ENCODE measurements at regions not wholly inside any gene's neighbourhood (a gene's known extent, or its start where the extent isn't known, plus 50 kb on each side); places are given as distances from the start of the nearest gene placed in this dataset.

DNA sequence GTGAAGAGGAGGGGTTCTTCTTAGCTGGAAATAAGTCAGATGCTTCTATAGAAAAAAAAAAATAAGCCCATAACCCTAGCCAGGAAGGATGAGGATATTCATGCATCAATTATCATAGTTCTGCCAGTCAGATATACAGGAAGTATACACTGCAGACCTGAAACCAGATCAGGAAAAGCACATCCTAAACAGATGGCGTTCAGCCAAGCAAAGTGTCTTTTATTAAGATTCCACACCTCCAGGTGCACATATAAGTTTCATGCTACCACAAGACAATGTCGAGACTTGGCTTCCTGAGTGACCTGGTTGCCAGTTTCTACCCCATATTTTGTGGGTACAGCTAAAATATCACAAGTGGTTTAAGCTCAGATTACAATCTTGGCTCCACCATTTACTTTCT is 108.3 kb downstream of the CETN3 start:
- no peak for DNase-seq (ENCODE audit: extremely low spot score, unreplicated experiment)
- Mint-ChIP-seq H3K9me3 (ENCODE audit: unreplicated experiment) (no peaks in the 10 kb centered on the region), H3K27me3 (ENCODE audit: unreplicated experiment) (peaks cover 4% of the 10 kb centered on the region), H3K4me3 (ENCODE audit: unreplicated experiment) (no peak overlapping the region), H3K36me3 (ENCODE audit: unreplicated experiment) (no peaks in the 10 kb centered on the region), H3K4me1 (ENCODE audit: unreplicated experiment) (no peaks in the 10 kb centered on the region), H3K27ac (ENCODE audit: unreplicated experiment) (no peak overlapping the region)
- TF ChIP-seq, protein P1, sequence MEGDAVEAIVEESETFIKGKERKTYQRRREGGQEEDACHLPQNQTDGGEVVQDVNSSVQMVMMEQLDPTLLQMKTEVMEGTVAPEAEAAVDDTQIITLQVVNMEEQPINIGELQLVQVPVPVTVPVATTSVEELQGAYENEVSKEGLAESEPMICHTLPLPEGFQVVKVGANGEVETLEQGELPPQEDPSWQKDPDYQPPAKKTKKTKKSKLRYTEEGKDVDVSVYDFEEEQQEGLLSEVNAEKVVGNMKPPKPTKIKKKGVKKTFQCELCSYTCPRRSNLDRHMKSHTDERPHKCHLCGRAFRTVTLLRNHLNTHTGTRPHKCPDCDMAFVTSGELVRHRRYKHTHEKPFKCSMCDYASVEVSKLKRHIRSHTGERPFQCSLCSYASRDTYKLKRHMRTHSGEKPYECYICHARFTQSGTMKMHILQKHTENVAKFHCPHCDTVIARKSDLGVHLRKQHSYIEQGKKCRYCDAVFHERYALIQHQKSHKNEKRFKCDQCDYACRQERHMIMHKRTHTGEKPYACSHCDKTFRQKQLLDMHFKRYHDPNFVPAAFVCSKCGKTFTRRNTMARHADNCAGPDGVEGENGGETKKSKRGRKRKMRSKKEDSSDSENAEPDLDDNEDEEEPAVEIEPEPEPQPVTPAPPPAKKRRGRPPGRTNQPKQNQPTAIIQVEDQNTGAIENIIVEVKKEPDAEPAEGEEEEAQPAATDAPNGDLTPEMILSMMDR (IDR thresholded peaks at IDR 0.05) = no peak

DNA sequence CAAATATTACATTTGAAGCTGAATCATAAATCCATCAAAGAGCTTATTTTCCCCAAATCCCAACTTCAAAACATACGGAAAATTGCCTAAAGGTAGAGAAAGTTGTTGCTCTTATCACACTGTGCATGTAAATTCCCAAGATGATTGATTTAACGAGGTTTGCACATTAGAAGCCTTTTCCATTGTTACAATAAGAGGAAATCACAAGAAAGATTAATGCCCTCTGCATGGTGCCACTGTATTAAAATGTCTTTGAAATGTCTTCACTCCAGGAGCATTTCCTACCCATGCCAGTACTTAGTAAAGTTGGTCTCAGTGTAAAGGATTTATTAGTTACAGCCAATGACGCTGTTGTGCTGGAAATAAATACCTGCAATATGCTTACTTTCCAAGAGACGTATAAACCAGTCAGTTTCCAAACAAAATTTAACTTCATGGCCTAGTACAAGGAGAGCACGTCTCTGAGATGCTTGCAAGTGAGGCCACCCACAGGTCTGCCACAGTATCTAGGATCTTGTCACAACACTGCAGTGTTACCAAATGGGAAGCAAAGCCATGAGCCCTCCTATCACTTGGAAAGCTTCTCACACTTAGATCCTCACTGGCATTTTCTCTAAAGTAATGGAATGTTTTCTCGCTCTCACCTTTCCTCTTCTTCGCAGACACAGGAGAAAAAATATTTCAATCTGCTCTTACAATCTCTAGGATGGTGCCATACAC is 112.4 kb downstream of the CETN3 start:
- Mint-ChIP-seq H3K36me3 (ENCODE audit: unreplicated experiment) (no peaks in the 10 kb centered on the region), H3K27me3 (ENCODE audit: unreplicated experiment) (no peaks in the 10 kb centered on the region)
- TF ChIP-seq, protein P1 (IDR thresholded peaks at IDR 0.05) = no peak

DNA sequence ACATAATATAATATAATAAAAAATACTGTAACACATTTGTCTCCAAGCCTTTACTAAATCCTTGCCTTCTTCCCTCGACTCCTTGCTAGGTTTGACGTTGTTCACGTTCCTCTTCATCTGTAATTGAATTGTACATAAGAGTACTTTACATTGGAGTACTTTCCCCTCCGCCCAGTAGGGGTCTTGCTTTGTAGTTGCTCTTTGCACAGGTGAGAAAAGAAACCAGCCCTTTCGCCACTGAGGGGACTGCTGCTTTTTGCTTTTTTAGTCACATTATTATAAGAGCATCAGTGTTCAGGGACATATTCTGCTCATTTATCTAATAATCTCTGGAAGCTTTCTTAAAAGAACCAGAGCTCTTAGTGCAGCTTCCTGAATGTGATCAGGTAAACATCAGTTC is 115.0 kb downstream of the CETN3 start:
- TF ChIP-seq, protein P1 (IDR thresholded peaks at IDR 0.05) = no peak
- H3K9me3 Mint-ChIP-seq (ENCODE audit: unreplicated experiment) = no peaks in the 10 kb centered on the region
- peaks cover 1% of the 10 kb centered on the region for H3K4me1 Mint-ChIP-seq (ENCODE audit: unreplicated experiment)
- no peak for DNase-seq (ENCODE audit: extremely low spot score, unreplicated experiment)
- no peak overlapping the region for H3K27ac Mint-ChIP-seq (ENCODE audit: unreplicated experiment)
- H3K4me3 Mint-ChIP-seq (ENCODE audit: unreplicated experiment) = no peak overlapping the region
- no peaks in the 10 kb centered on the region for H3K36me3 Mint-ChIP-seq (ENCODE audit: unreplicated experiment)
- H3K27me3 Mint-ChIP-seq (ENCODE audit: unreplicated experiment) = no peaks in the 10 kb centered on the region

More for the DNA sequence above, 112.4 kb downstream of the CETN3 start:
- no peak overlapping the region for H3K27ac Mint-ChIP-seq (ENCODE audit: unreplicated experiment)
- no peak for DNase-seq (ENCODE audit: extremely low spot score, unreplicated experiment)
- H3K4me3 Mint-ChIP-seq (ENCODE audit: unreplicated experiment) = no peak overlapping the region
- H3K4me1 Mint-ChIP-seq (ENCODE audit: unreplicated experiment) = peaks cover 1% of the 10 kb centered on the region
- no peaks in the 10 kb centered on the region for H3K9me3 Mint-ChIP-seq (ENCODE audit: unreplicated experiment)

DNA sequence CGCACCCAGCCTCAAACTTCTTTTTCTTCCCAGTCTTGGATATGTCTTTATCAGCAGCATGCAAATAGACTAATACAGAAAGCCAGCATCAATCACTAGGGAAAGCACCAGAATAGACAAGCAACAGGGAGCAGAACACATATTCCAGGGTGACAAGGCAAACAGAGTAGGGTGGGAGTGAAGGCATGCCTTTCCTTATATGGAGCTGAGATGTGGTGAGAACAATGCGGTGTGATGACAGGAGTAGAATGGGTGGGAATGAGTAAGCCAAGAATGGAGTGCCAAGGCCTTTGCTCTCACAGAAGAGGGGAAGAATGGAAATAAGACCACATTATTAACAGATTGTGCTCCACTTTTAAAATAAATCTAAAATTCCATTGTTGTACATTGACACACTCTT is 115.6 kb downstream of the CETN3 start:
- TF ChIP-seq, protein P1 (IDR thresholded peaks at IDR 0.05) = no peak
- no peak overlapping the region for H3K4me3 Mint-ChIP-seq (ENCODE audit: unreplicated experiment)
- no peaks in the 10 kb centered on the region for H3K9me3 Mint-ChIP-seq (ENCODE audit: unreplicated experiment)
- peaks cover 1% of the 10 kb centered on the region for H3K4me1 Mint-ChIP-seq (ENCODE audit: unreplicated experiment)
- DNase-seq (ENCODE audit: extremely low spot score, unreplicated experiment) = no peak
- H3K27ac Mint-ChIP-seq (ENCODE audit: unreplicated experiment) = no peak overlapping the region
- no peaks in the 10 kb centered on the region for H3K36me3 Mint-ChIP-seq (ENCODE audit: unreplicated experiment)
- no peaks in the 10 kb centered on the region for H3K27me3 Mint-ChIP-seq (ENCODE audit: unreplicated experiment)

DNA sequence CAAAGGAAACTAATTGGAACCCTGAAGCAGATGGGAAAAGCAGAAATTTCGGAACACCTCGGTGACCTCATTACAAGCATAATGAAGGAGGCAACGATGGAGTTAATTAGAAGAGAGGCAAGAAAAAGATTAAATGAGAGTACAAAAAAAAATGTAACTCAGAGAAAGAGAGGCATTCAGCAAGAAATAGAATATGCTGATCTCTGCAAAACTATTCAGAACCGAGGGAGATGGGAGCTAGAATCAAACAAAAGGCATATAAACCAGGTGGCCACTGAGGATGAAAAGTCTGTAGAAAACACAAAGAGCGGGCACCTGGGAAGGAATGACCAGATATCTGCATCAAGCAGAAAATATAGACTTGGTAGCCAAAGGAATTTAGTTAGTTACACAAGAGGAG is 118.9 kb downstream of the CETN3 start:
- no peak overlapping the region for H3K27ac Mint-ChIP-seq (ENCODE audit: unreplicated experiment)
- H3K4me3 Mint-ChIP-seq (ENCODE audit: unreplicated experiment) = no peak overlapping the region
- H3K27me3 Mint-ChIP-seq (ENCODE audit: unreplicated experiment) = no peaks in the 10 kb centered on the region
- no peaks in the 10 kb centered on the region for H3K9me3 Mint-ChIP-seq (ENCODE audit: unreplicated experiment)
- TF ChIP-seq, protein P1 (IDR thresholded peaks at IDR 0.05) = no peak
- DNase-seq (ENCODE audit: extremely low spot score, unreplicated experiment) = no peak
- H3K36me3 Mint-ChIP-seq (ENCODE audit: unreplicated experiment) = no peaks in the 10 kb centered on the region
- H3K4me1 Mint-ChIP-seq (ENCODE audit: unreplicated experiment) = peaks cover 1% of the 10 kb centered on the region
